ENCODE measurements at regions not wholly inside any gene's neighbourhood (a gene's known extent, or its start where the extent isn't known, plus 50 kb on each side); places are given as distances from the start of the nearest gene placed in this dataset.

- H3K27me3 ChIP-seq (ENCODE audit: control insufficient read depth in 1 of 2, insufficient read depth in 2 of 2, low read length in 2 of 2): no peaks in the 10 kb centered on the region
- no peaks in the 10 kb centered on the region for H3K9me3 ChIP-seq (ENCODE audit: control insufficient read depth in 2 of 2, insufficient read depth in 1 of 2, low read depth in 1 of 2, low read length in 1 of 2)
- no peak overlapping the region for H3K27ac ChIP-seq (ENCODE audit: low read depth in 2 of 2, low read length in 1 of 2)
- H3K4me3 ChIP-seq (ENCODE audit: low read depth in 1 of 2, low read length in 2 of 2): no peak overlapping the region
- H3K4me1 ChIP-seq (ENCODE audit: control insufficient read depth in 2 of 2, insufficient read depth in 2 of 2, low read length in 1 of 2): no peaks in the 10 kb centered on the region
- H3K36me3 ChIP-seq (ENCODE audit: control insufficient read depth in 2 of 2, insufficient read depth in 2 of 2, low read length in 1 of 2): no peaks in the 10 kb centered on the region
- WGBS, 2 donors: 97 to 98% methylated on average over 2 of the region's 2 CpGs
Observed at GRCh38 chr1:82472489-82473131, 671.9 kb downstream of the ADGRL2 start.

- H3K27me3 ChIP-seq (ENCODE audit: control insufficient read depth in 1 of 2, insufficient read depth in 2 of 2, low read length in 2 of 2): no peaks in the 10 kb centered on the region
- H3K36me3 ChIP-seq (ENCODE audit: control insufficient read depth in 2 of 2, insufficient read depth in 2 of 2, low read length in 1 of 2): no peaks in the 10 kb centered on the region
- H3K4me3 ChIP-seq (ENCODE audit: low read depth in 1 of 2, low read length in 2 of 2): no peak overlapping the region
- H3K4me1 ChIP-seq (ENCODE audit: control insufficient read depth in 2 of 2, insufficient read depth in 2 of 2, low read length in 1 of 2): no peaks in the 10 kb centered on the region
- H3K27ac ChIP-seq (ENCODE audit: low read depth in 2 of 2, low read length in 1 of 2): no peak overlapping the region
- WGBS, 2 donors: 77 to 90% methylated on average over 1 of the region's 1 CpG
- H3K9me3 ChIP-seq (ENCODE audit: control insufficient read depth in 2 of 2, insufficient read depth in 1 of 2, low read depth in 1 of 2, low read length in 1 of 2): no peaks in the 10 kb centered on the region
Observed at GRCh38 chr1:82466891-82467290, 666.2 kb downstream of the ADGRL2 start.

- no peaks in the 10 kb centered on the region for H3K27me3 ChIP-seq (ENCODE audit: control insufficient read depth in 1 of 2, insufficient read depth in 2 of 2, low read length in 2 of 2)
Observed at GRCh38 chr1:82466416-82466815, 665.7 kb downstream of the ADGRL2 start.

GRCh38 chr1:82465024-82465423 is 664.3 kb downstream of the ADGRL2 start:
- no peaks in the 10 kb centered on the region for H3K4me1 ChIP-seq (ENCODE audit: control insufficient read depth in 2 of 2, insufficient read depth in 2 of 2, low read length in 1 of 2)
- no peaks in the 10 kb centered on the region for H3K27me3 ChIP-seq (ENCODE audit: control insufficient read depth in 1 of 2, insufficient read depth in 2 of 2, low read length in 2 of 2)
- H3K9me3 ChIP-seq (ENCODE audit: control insufficient read depth in 2 of 2, insufficient read depth in 1 of 2, low read depth in 1 of 2, low read length in 1 of 2): no peaks in the 10 kb centered on the region
- no peak overlapping the region for H3K27ac ChIP-seq (ENCODE audit: low read depth in 2 of 2, low read length in 1 of 2)
- no peak overlapping the region for H3K4me3 ChIP-seq (ENCODE audit: low read depth in 1 of 2, low read length in 2 of 2)
- no peaks in the 10 kb centered on the region for H3K36me3 ChIP-seq (ENCODE audit: control insufficient read depth in 2 of 2, insufficient read depth in 2 of 2, low read length in 1 of 2)
- 37 to 39% methylated on average over 3 of the region's 3 CpGs for WGBS, 2 donors

More at GRCh38 chr1:82466416-82466815, 665.7 kb downstream of the ADGRL2 start:
- H3K36me3 ChIP-seq (ENCODE audit: control insufficient read depth in 2 of 2, insufficient read depth in 2 of 2, low read length in 1 of 2): no peaks in the 10 kb centered on the region
- H3K9me3 ChIP-seq (ENCODE audit: control insufficient read depth in 2 of 2, insufficient read depth in 1 of 2, low read depth in 1 of 2, low read length in 1 of 2): no peaks in the 10 kb centered on the region
- H3K4me1 ChIP-seq (ENCODE audit: control insufficient read depth in 2 of 2, insufficient read depth in 2 of 2, low read length in 1 of 2): no peaks in the 10 kb centered on the region
- no peak overlapping the region for H3K27ac ChIP-seq (ENCODE audit: low read depth in 2 of 2, low read length in 1 of 2)
- H3K4me3 ChIP-seq (ENCODE audit: low read depth in 1 of 2, low read length in 2 of 2): no peak overlapping the region

- H3K27ac ChIP-seq (ENCODE audit: low read depth in 2 of 2, low read length in 1 of 2): no peak overlapping the region
- H3K9me3 ChIP-seq (ENCODE audit: control insufficient read depth in 2 of 2, insufficient read depth in 1 of 2, low read depth in 1 of 2, low read length in 1 of 2): no peaks in the 10 kb centered on the region
- no peaks in the 10 kb centered on the region for H3K4me1 ChIP-seq (ENCODE audit: control insufficient read depth in 2 of 2, insufficient read depth in 2 of 2, low read length in 1 of 2)
- WGBS, 2 donors: 23 to 24% methylated on average over 3 of the region's 3 CpGs
- no peak overlapping the region for H3K4me3 ChIP-seq (ENCODE audit: low read depth in 1 of 2, low read length in 2 of 2)
- H3K36me3 ChIP-seq (ENCODE audit: control insufficient read depth in 2 of 2, insufficient read depth in 2 of 2, low read length in 1 of 2): no peaks in the 10 kb centered on the region
- H3K27me3 ChIP-seq (ENCODE audit: control insufficient read depth in 1 of 2, insufficient read depth in 2 of 2, low read length in 2 of 2): no peaks in the 10 kb centered on the region
Observed at GRCh38 chr1:82464362-82465001, 663.7 kb downstream of the ADGRL2 start.

- Histone ChIP-seq H3K36me3 (ENCODE audit: control insufficient read depth in 2 of 2, insufficient read depth in 2 of 2, low read length in 1 of 2) (no peaks in the 10 kb centered on the region), H3K4me3 (ENCODE audit: low read depth in 1 of 2, low read length in 2 of 2) (no peak overlapping the region), H3K27ac (ENCODE audit: low read depth in 2 of 2, low read length in 1 of 2) (no peak overlapping the region), H3K4me1 (ENCODE audit: control insufficient read depth in 2 of 2, insufficient read depth in 2 of 2, low read length in 1 of 2) (no peaks in the 10 kb centered on the region), H3K9me3 (ENCODE audit: control insufficient read depth in 2 of 2, insufficient read depth in 1 of 2, low read depth in 1 of 2, low read length in 1 of 2) (no peaks in the 10 kb centered on the region), H3K27me3 (ENCODE audit: control insufficient read depth in 1 of 2, insufficient read depth in 2 of 2, low read length in 2 of 2) (no peaks in the 10 kb centered on the region)
- WGBS, 2 donors: 58 to 73% methylated on average over 1 of the region's 1 CpG
Observed at GRCh38 chr1:82463951-82464350, 663.2 kb downstream of the ADGRL2 start.

- H3K27me3 ChIP-seq (ENCODE audit: control insufficient read depth in 1 of 2, insufficient read depth in 2 of 2, low read length in 2 of 2): no peaks in the 10 kb centered on the region
- H3K4me1 ChIP-seq (ENCODE audit: control insufficient read depth in 2 of 2, insufficient read depth in 2 of 2, low read length in 1 of 2): no peaks in the 10 kb centered on the region
- H3K36me3 ChIP-seq (ENCODE audit: control insufficient read depth in 2 of 2, insufficient read depth in 2 of 2, low read length in 1 of 2): no peaks in the 10 kb centered on the region
- 51 to 52% methylated on average over 1 of the region's 1 CpG for WGBS, 2 donors
- no peaks in the 10 kb centered on the region for H3K9me3 ChIP-seq (ENCODE audit: control insufficient read depth in 2 of 2, insufficient read depth in 1 of 2, low read depth in 1 of 2, low read length in 1 of 2)
- H3K4me3 ChIP-seq (ENCODE audit: low read depth in 1 of 2, low read length in 2 of 2): no peak overlapping the region
- H3K27ac ChIP-seq (ENCODE audit: low read depth in 2 of 2, low read length in 1 of 2): no peak overlapping the region
Observed at GRCh38 chr1:82462366-82462765, 661.6 kb downstream of the ADGRL2 start.

GRCh38 chr1:82455342-82455741 is 654.6 kb downstream of the ADGRL2 start:
- Histone ChIP-seq H3K36me3 (ENCODE audit: control insufficient read depth in 2 of 2, insufficient read depth in 2 of 2, low read length in 1 of 2) (no peaks in the 10 kb centered on the region), H3K4me3 (ENCODE audit: low read depth in 1 of 2, low read length in 2 of 2) (no peak overlapping the region), H3K4me1 (ENCODE audit: control insufficient read depth in 2 of 2, insufficient read depth in 2 of 2, low read length in 1 of 2) (no peaks in the 10 kb centered on the region), H3K27me3 (ENCODE audit: control insufficient read depth in 1 of 2, insufficient read depth in 2 of 2, low read length in 2 of 2) (no peaks in the 10 kb centered on the region), H3K9me3 (ENCODE audit: control insufficient read depth in 2 of 2, insufficient read depth in 1 of 2, low read depth in 1 of 2, low read length in 1 of 2) (no peaks in the 10 kb centered on the region), H3K27ac (ENCODE audit: low read depth in 2 of 2, low read length in 1 of 2) (no peak overlapping the region)
- 73 to 78% methylated on average over 1 of the region's 1 CpG for WGBS, 2 donors

GRCh38 chr1:82454431-82454830 is 653.7 kb downstream of the ADGRL2 start:
- WGBS, 2 donors: 71 to 98% methylated on average over 3 of the region's 3 CpGs
- H3K9me3 ChIP-seq (ENCODE audit: control insufficient read depth in 2 of 2, insufficient read depth in 1 of 2, low read depth in 1 of 2, low read length in 1 of 2): no peaks in the 10 kb centered on the region
- no peaks in the 10 kb centered on the region for H3K4me1 ChIP-seq (ENCODE audit: control insufficient read depth in 2 of 2, insufficient read depth in 2 of 2, low read length in 1 of 2)
- no peaks in the 10 kb centered on the region for H3K27me3 ChIP-seq (ENCODE audit: control insufficient read depth in 1 of 2, insufficient read depth in 2 of 2, low read length in 2 of 2)
- no peak overlapping the region for H3K27ac ChIP-seq (ENCODE audit: low read depth in 2 of 2, low read length in 1 of 2)
- H3K36me3 ChIP-seq (ENCODE audit: control insufficient read depth in 2 of 2, insufficient read depth in 2 of 2, low read length in 1 of 2): no peaks in the 10 kb centered on the region
- no peak overlapping the region for H3K4me3 ChIP-seq (ENCODE audit: low read depth in 1 of 2, low read length in 2 of 2)

Data from esophagus (tissue), 2 donors.